ENCODE measurements at regions not wholly inside any gene's neighbourhood (a gene's known extent, or its start where the extent isn't known, plus 50 kb on each side); places are given as distances from the start of the nearest gene placed in this dataset.
"Not testable (repeated sequence)": the region's sequence is repeated elsewhere in the genome, so short reads cannot be mapped to it uniquely, and the experiment has no call there.

- Histone ChIP-seq H3K27me3 (ENCODE audit: control insufficient read depth in 2 of 2, insufficient read depth in 1 of 2, low read length in 1 of 2) (no peaks in the 10 kb centered on the region), H3K9me3 (ENCODE audit: control insufficient read depth in 2 of 2, insufficient read depth in 1 of 2, low read length in 1 of 2) (no peaks in the 10 kb centered on the region), H3K36me3 (ENCODE audit: control insufficient read depth in 2 of 2, insufficient read depth in 2 of 2, low read length in 1 of 2) (no peaks in the 10 kb centered on the region), H3K27ac (ENCODE audit: low read depth in 1 of 2, low read length in 1 of 2) (no peak overlapping the region), H3K4me1 (ENCODE audit: control insufficient read depth in 2 of 2, insufficient read depth in 2 of 2, low read length in 2 of 2) (no peaks in the 10 kb centered on the region), H3K4me3 (ENCODE audit: low read length in 2 of 2) (no peak overlapping the region)
- DNase-seq (ENCODE audit: low read depth in 6 of 9, low spot score in 9 of 9), result no peak
Observed at GRCh38 chr13:94842901-94843300, 130.6 kb upstream of the SOX21 start.

- H3K4me1 ChIP-seq (ENCODE audit: control insufficient read depth in 2 of 2, insufficient read depth in 2 of 2, low read length in 2 of 2); H3K27ac ChIP-seq (ENCODE audit: low read depth in 1 of 2, low read length in 1 of 2); H3K9me3 ChIP-seq (ENCODE audit: control insufficient read depth in 2 of 2, insufficient read depth in 1 of 2, low read length in 1 of 2); H3K4me3 ChIP-seq (ENCODE audit: low read length in 2 of 2); H3K36me3 ChIP-seq (ENCODE audit: control insufficient read depth in 2 of 2, insufficient read depth in 2 of 2, low read length in 1 of 2); DNase-seq (ENCODE audit: low read depth in 6 of 9, low spot score in 9 of 9); H3K27me3 ChIP-seq (ENCODE audit: control insufficient read depth in 2 of 2, insufficient read depth in 1 of 2, low read length in 1 of 2): not testable (repeated sequence)
- WGBS, result 90% methylated on average over 1 of the region's 1 CpG
Observed at GRCh38 chr13:94837056-94837455, 124.7 kb upstream of the SOX21 start.

- Histone ChIP-seq H3K36me3 (ENCODE audit: control insufficient read depth in 2 of 2, insufficient read depth in 2 of 2, low read length in 1 of 2) (no peaks in the 10 kb centered on the region), H3K4me3 (ENCODE audit: low read length in 2 of 2) (no peak overlapping the region), H3K4me1 (ENCODE audit: control insufficient read depth in 2 of 2, insufficient read depth in 2 of 2, low read length in 2 of 2) (no peaks in the 10 kb centered on the region), H3K9me3 (ENCODE audit: control insufficient read depth in 2 of 2, insufficient read depth in 1 of 2, low read length in 1 of 2) (no peaks in the 10 kb centered on the region), H3K27ac (ENCODE audit: low read depth in 1 of 2, low read length in 1 of 2) (no peak overlapping the region), H3K27me3 (ENCODE audit: control insufficient read depth in 2 of 2, insufficient read depth in 1 of 2, low read length in 1 of 2) (no peaks in the 10 kb centered on the region)
- WGBS, result 97% methylated on average over 3 of the region's 3 CpGs
- DNase-seq (ENCODE audit: low read depth in 6 of 9, low spot score in 9 of 9), result no peak
Observed at GRCh38 chr13:94829837-94830365, 117.6 kb upstream of the SOX21 start.

GRCh38 chr13:94829185-94829836 is 117.0 kb upstream of the SOX21 start:
- 92% methylated on average over 12 of the region's 12 CpGs for WGBS
- H3K4me1 ChIP-seq (ENCODE audit: control insufficient read depth in 2 of 2, insufficient read depth in 2 of 2, low read length in 2 of 2), result no peaks in the 10 kb centered on the region
- no peak overlapping the region for H3K27ac ChIP-seq (ENCODE audit: low read depth in 1 of 2, low read length in 1 of 2)
- no peak for DNase-seq (ENCODE audit: low read depth in 6 of 9, low spot score in 9 of 9)
- no peaks in the 10 kb centered on the region for H3K36me3 ChIP-seq (ENCODE audit: control insufficient read depth in 2 of 2, insufficient read depth in 2 of 2, low read length in 1 of 2)
- H3K27me3 ChIP-seq (ENCODE audit: control insufficient read depth in 2 of 2, insufficient read depth in 1 of 2, low read length in 1 of 2), result no peaks in the 10 kb centered on the region
- no peaks in the 10 kb centered on the region for H3K9me3 ChIP-seq (ENCODE audit: control insufficient read depth in 2 of 2, insufficient read depth in 1 of 2, low read length in 1 of 2)
- no peak overlapping the region for H3K4me3 ChIP-seq (ENCODE audit: low read length in 2 of 2)

GRCh38 chr13:94827566-94827965 is 115.2 kb upstream of the SOX21 start:
- no peak for DNase-seq (ENCODE audit: low read depth in 6 of 9, low spot score in 9 of 9)
- H3K27ac ChIP-seq (ENCODE audit: low read depth in 1 of 2, low read length in 1 of 2), result no peak overlapping the region
- WGBS, result 86% methylated on average over 2 of the region's 2 CpGs
- no peaks in the 10 kb centered on the region for H3K36me3 ChIP-seq (ENCODE audit: control insufficient read depth in 2 of 2, insufficient read depth in 2 of 2, low read length in 1 of 2)
- no peaks in the 10 kb centered on the region for H3K27me3 ChIP-seq (ENCODE audit: control insufficient read depth in 2 of 2, insufficient read depth in 1 of 2, low read length in 1 of 2)
- H3K4me3 ChIP-seq (ENCODE audit: low read length in 2 of 2), result no peak overlapping the region
- H3K9me3 ChIP-seq (ENCODE audit: control insufficient read depth in 2 of 2, insufficient read depth in 1 of 2, low read length in 1 of 2), result no peaks in the 10 kb centered on the region
- no peaks in the 10 kb centered on the region for H3K4me1 ChIP-seq (ENCODE audit: control insufficient read depth in 2 of 2, insufficient read depth in 2 of 2, low read length in 2 of 2)

- Histone ChIP-seq H3K27me3 (ENCODE audit: control insufficient read depth in 2 of 2, insufficient read depth in 1 of 2, low read length in 1 of 2) (no peaks in the 10 kb centered on the region), H3K4me1 (ENCODE audit: control insufficient read depth in 2 of 2, insufficient read depth in 2 of 2, low read length in 2 of 2) (no peaks in the 10 kb centered on the region), H3K9me3 (ENCODE audit: control insufficient read depth in 2 of 2, insufficient read depth in 1 of 2, low read length in 1 of 2) (no peaks in the 10 kb centered on the region), H3K4me3 (ENCODE audit: low read length in 2 of 2) (no peak overlapping the region), H3K27ac (ENCODE audit: low read depth in 1 of 2, low read length in 1 of 2) (no peak overlapping the region), H3K36me3 (ENCODE audit: control insufficient read depth in 2 of 2, insufficient read depth in 2 of 2, low read length in 1 of 2) (no peaks in the 10 kb centered on the region)
- DNase-seq (ENCODE audit: low read depth in 6 of 9, low spot score in 9 of 9), result no peak
- 92% methylated on average over 5 of the region's 5 CpGs for WGBS
Observed at GRCh38 chr13:94825507-94825906, 113.2 kb upstream of the SOX21 start.

- DNase-seq (ENCODE audit: low read depth in 6 of 9, low spot score in 9 of 9), result no peak
- Histone ChIP-seq H3K4me1 (ENCODE audit: control insufficient read depth in 2 of 2, insufficient read depth in 2 of 2, low read length in 2 of 2) (no peaks in the 10 kb centered on the region), H3K36me3 (ENCODE audit: control insufficient read depth in 2 of 2, insufficient read depth in 2 of 2, low read length in 1 of 2) (no peaks in the 10 kb centered on the region), H3K27me3 (ENCODE audit: control insufficient read depth in 2 of 2, insufficient read depth in 1 of 2, low read length in 1 of 2) (no peaks in the 10 kb centered on the region), H3K9me3 (ENCODE audit: control insufficient read depth in 2 of 2, insufficient read depth in 1 of 2, low read length in 1 of 2) (no peaks in the 10 kb centered on the region), H3K4me3 (ENCODE audit: low read length in 2 of 2) (no peak overlapping the region), H3K27ac (ENCODE audit: low read depth in 1 of 2, low read length in 1 of 2) (no peak overlapping the region)
- WGBS, result 92% methylated on average over 4 of the region's 4 CpGs
Observed at GRCh38 chr13:94824601-94825000, 112.3 kb upstream of the SOX21 start.

GRCh38 chr13:94822356-94822755 is 110.0 kb upstream of the SOX21 start:
- 94% methylated on average over 3 of the region's 3 CpGs for whole genome bisulfite sequencing
- no peaks in the 10 kb centered on the region for H3K36me3 ChIP-seq (ENCODE audit: control insufficient read depth in 2 of 2, insufficient read depth in 2 of 2, low read length in 1 of 2)
- H3K4me3 ChIP-seq (ENCODE audit: low read length in 2 of 2), result no peak overlapping the region
- DNase-seq (ENCODE audit: low read depth in 6 of 9, low spot score in 9 of 9), result no peak
- H3K27me3 ChIP-seq (ENCODE audit: control insufficient read depth in 2 of 2, insufficient read depth in 1 of 2, low read length in 1 of 2), result no peaks in the 10 kb centered on the region
- H3K4me1 ChIP-seq (ENCODE audit: control insufficient read depth in 2 of 2, insufficient read depth in 2 of 2, low read length in 2 of 2), result no peaks in the 10 kb centered on the region
- no peak overlapping the region for H3K27ac ChIP-seq (ENCODE audit: low read depth in 1 of 2, low read length in 1 of 2)
- H3K9me3 ChIP-seq (ENCODE audit: control insufficient read depth in 2 of 2, insufficient read depth in 1 of 2, low read length in 1 of 2), result no peaks in the 10 kb centered on the region

- Histone ChIP-seq H3K27me3 (ENCODE audit: control insufficient read depth in 2 of 2, insufficient read depth in 1 of 2, low read length in 1 of 2) (no peaks in the 10 kb centered on the region), H3K4me1 (ENCODE audit: control insufficient read depth in 2 of 2, insufficient read depth in 2 of 2, low read length in 2 of 2) (no peaks in the 10 kb centered on the region), H3K36me3 (ENCODE audit: control insufficient read depth in 2 of 2, insufficient read depth in 2 of 2, low read length in 1 of 2) (no peaks in the 10 kb centered on the region), H3K9me3 (ENCODE audit: control insufficient read depth in 2 of 2, insufficient read depth in 1 of 2, low read length in 1 of 2) (no peaks in the 10 kb centered on the region), H3K4me3 (ENCODE audit: low read length in 2 of 2) (no peak overlapping the region), H3K27ac (ENCODE audit: low read depth in 1 of 2, low read length in 1 of 2) (no peak overlapping the region)
- DNase-seq (ENCODE audit: low read depth in 6 of 9, low spot score in 9 of 9), result no peak
- WGBS, result 97% methylated on average over 7 of the region's 7 CpGs
Observed at GRCh38 chr13:94816256-94816655, 103.9 kb upstream of the SOX21 start.
